ENCODE measurements at regions not wholly inside any gene's neighbourhood (a gene's known extent, or its start where the extent isn't known, plus 50 kb on each side); places are given as distances from the start of the nearest gene placed in this dataset.
"Not testable (repeated sequence)": the region's sequence is repeated elsewhere in the genome, so short reads cannot be mapped to it uniquely, and the experiment has no call there.

DNA sequence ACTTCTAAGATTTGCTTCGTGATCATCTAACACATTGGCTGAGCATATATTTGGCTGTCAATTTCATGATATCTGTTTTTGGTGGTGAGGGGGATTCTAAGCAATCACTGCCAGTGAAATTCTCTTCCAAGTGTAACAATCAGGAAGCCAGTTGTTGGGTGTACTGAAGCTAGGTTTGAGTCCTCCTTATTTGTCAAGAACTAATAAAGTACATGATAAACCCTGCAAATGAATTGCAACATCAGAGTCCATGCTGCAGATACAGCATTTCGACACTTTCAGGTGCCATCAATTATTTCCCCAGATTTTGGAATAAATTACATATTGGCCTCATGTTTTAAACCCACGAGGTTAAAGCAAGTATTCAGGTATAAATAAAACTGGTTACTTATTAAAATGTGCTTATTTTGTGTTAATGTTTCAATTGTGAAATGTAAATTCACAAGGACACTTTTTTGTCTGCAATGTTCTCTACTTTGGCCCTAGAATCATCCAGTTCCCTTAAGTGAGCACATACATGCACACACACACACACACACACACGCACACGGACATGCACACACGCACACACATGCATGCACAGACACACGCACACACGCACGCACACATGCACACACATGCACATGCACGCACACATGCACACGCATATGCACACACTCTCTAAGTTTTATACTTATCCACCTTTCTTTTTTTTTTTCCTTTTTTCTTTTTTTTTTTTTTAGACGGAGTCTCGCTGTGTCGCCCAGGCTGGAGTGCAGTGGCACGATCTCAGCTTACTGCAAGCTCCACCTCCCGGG lies 510.2 kb upstream of the KLF6 start:
- no peak for DNase-seq (ENCODE audit: low read depth)

- no peak for DNase-seq (ENCODE audit: low read depth)
Observed at GRCh38 chr10:4294271-4294670, 509.3 kb upstream of the KLF6 start.

DNA sequence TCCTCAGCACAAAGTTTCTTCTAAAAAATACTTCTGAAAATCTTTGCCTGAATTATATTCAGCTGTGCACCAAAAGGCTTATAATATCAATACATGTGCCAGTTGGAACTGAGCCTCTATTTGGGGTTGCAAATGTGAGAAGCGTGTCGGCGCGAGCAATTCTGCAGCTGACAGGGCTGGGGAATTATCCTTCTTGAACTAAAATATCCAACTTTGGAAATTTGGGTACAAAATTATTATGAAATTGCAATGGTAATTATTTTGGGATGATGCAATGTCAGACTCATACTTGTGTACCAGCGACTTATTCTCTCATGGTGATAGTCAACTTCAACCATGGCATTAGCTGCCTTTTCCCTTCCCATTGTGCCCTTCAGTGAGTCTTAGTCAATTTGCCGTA lies 507.0 kb upstream of the KLF6 start:
- DNase-seq (ENCODE audit: low read depth), result no peak

DNA sequence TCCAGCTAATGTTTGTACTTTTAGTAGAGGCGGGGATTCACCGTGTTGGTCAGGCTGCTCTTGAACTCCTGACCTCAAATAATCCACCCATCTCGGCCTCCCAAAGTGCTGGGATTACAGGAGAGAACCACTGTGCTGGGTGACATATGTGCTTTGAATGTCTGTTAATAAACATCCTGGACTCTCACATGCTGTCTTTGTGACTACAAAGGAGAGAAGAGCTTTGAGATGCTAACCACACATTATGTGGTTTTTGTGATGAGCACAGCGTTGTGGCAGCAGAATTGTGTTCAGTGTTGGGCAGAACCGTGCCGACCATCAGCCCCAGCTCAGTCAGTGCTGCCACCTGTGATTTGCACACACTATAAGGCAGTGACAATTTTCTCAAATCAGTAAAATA lies 500.1 kb upstream of the KLF6 start:
- DNase-seq (ENCODE audit: low read depth), result no peak

GRCh38 chr10:4283846-4284610 lies 499.0 kb upstream of the KLF6 start:
- no peak for DNase-seq (ENCODE audit: low read depth)

GRCh38 chr10:4282496-4282895 lies 497.5 kb upstream of the KLF6 start:
- no peak for DNase-seq (ENCODE audit: low read depth)

DNA sequence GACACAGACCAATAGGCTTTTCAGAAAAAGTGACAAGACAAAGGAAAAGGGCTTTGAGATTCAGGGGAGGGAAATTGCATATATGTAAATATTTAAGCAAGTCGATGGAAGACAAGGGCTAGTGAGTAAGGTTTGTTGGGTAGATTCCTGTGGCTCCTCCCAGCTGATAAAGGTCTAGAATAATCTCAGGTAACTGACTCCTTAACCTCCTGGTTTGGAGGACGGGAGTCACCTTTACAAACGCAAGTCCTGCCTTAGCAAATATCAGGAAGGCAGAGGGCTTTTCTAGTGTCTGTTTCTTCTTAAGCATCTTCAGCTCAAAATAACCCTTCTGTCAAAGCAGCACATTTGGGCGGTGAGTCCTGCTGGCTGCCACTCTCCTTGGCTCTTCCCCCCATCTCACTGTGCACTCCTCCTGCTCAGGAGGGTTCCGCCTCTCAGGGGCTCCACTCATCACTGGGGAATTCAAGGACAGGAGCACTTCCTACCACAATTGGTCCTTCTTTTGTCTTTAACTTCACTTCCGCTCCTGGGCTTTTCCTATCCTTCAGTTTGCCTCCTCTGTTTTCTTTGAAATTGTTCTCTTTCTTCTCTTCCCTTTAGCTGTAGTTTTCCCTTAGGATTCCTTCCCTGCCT lies 496.3 kb upstream of the KLF6 start:
- no peak for DNase-seq (ENCODE audit: low read depth)

DNA sequence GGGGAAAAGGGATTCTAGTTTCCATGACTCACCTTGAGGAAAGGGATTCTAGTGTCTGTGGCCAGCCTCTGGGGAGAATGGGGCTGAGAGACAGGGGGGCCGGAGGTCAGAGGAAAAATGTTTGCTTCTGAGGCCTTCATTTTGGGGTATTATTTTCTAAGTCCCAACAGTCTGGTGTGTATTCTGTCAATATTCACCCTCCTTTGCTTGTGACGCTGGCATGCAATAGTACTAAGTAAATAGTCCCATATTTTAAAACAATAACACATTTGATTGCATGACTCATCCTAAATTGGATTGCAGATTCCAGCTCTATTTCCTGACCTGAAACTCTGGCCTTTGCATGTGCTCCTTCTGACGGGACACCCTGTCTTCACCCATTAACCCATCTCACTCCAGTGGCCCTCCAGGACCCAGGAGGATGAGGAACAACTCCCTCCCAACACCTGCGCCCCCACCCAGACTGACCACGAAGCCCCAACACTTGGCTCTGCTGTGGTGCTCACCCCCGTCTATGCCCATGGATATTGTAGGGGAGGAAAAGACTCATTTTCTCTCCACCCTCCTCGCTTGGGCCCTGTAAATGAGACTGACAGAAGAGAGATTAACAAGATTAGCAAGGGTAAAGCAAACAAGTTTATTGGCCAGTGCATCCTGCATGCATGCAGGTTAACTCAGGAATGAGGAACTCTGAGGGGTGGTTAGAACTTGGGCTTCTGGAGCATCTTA lies 495.6 kb upstream of the KLF6 start:
- no peak for DNase-seq (ENCODE audit: low read depth)

DNA sequence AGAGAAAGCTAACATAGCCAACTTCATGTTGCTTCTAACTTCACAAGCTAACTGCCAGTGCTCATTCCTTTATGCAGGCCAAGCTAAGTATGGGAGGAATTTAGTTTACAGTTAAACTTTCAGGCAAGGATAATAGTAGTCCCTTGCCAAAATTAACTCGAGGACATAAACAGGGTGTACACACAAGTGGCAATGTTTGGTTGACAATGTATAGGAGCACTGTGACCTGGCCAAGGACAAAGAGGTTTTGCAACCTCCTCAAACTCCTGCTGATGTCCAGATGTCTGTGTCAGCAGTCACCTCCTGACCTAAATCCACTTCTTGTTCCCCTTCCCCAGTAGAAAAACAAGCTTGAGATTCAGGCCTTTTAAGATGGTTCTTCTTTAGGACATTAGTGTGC lies 494.6 kb upstream of the KLF6 start:
- DNase-seq (ENCODE audit: low read depth), result no peak

DNA sequence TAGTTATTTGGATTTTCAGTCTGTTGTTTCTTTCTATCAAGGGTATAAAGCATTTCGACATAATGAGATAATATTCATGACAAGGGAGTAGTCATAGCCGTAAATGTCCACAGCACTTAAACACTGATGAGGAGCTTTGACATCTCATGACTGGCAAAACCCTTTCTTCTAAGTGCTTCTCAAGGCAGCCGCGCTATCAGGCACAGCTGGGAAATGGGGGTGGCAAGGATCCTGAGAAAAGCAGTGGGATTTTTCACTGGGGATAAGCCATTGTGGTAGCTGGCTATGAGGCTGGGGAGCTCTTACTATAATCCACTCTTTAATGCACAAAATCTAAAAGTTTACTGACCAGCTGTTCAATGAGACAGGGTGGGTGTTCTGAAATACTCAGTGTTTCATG lies 493.2 kb upstream of the KLF6 start:
- DNase-seq (ENCODE audit: low read depth), result no peak

DNA sequence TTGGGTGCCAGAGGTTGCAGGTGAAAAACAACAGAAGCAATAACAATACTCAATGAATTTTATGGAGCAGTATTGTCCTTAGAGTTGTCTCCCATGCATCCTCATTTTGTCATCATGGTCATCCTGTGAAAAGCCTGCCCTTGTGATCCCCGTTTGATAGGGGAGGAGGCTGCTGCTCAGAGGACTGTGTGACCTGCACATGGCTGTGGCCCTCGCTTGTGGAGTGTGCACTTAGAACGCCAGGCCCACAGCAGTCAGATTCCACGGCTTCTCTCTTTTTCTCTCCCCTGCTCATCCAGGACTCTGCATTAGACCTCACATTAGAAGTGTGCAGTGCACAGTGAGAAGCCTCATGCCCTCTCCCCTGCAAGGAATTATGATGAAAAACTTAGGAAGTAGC lies 491.1 kb upstream of the KLF6 start:
- no peak for DNase-seq (ENCODE audit: low read depth)

GRCh38 chr10:4274671-4275070 lies 489.7 kb upstream of the KLF6 start:
- not testable (repeated sequence) for DNase-seq (ENCODE audit: low read depth)

DNA sequence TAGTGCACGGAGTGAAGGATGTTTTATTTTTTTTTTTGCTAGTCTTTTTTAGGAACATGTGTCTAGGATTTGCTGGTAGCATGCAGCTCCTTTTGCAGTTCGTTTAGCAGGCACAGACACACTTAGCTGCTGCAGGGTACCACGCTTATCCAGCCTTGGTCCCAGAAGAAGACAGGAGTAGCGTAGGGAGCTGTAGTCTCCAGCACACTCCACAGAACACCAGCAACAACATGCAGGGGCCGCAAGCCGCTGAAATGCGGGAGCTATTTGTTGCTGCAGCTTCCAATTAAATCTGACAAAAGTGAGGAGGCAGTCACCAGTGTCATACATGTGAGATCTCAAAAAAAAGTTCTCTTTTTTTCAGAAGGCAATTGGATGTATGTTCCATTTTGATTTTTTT lies 486.2 kb upstream of the KLF6 start:
- DNase-seq (ENCODE audit: low read depth), result no peak

DNA sequence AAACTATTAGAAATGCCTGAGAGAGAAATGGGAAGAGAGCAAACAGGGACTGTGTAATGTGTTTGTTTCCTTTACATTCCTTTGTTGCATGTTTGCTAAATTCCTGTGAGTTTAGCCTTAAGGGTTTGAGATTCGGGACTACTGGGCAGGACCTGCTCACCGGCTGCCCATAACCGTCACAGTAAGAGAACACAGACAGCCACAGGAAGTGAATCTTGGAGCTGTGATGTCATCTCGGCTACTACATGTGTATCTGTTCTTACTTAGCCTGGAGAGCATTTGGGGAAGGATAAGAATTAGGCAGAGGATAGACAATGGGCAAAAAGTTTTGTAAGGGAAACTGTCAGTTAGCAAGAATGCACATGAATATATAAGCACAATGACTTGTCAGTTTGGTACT lies 485.1 kb upstream of the KLF6 start:
- DNase-seq (ENCODE audit: low read depth), result no peak

GRCh38 chr10:4268490-4268889 lies 483.5 kb upstream of the KLF6 start:
- not testable (repeated sequence) for DNase-seq (ENCODE audit: low read depth)

DNA sequence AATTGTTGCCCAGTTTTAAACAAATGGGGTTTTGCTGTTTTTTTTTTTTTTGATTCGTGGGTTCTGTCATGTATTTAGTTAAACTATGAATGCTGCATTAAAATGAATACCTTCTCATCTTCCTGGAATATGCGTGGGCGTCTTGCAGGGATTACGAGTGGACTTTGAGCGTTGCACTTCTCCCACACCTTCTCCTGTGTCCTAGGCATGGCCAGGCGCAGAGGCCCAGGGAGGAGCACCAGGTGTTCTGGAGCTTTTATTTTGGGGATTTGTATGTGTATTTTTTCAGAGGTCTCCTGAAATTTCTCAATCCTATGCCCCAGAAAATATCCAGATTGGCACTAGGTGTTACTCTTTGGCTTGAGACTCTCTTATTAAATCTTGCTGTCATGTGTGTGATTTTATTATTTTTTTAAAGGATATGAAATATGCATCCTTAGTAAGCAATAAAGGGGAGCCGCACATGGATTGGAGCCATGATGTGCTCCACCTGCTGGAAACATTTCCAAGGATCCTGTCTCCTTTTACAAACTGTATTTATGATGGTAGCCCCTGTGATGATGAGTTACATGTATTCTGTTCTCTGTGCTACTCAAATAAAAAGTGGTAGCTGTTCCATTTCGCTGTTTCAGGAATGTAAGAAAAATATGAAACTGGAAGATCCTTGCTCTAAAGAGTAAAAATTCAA lies 482.2 kb upstream of the KLF6 start:
- no peak for DNase-seq (ENCODE audit: low read depth)

DNA sequence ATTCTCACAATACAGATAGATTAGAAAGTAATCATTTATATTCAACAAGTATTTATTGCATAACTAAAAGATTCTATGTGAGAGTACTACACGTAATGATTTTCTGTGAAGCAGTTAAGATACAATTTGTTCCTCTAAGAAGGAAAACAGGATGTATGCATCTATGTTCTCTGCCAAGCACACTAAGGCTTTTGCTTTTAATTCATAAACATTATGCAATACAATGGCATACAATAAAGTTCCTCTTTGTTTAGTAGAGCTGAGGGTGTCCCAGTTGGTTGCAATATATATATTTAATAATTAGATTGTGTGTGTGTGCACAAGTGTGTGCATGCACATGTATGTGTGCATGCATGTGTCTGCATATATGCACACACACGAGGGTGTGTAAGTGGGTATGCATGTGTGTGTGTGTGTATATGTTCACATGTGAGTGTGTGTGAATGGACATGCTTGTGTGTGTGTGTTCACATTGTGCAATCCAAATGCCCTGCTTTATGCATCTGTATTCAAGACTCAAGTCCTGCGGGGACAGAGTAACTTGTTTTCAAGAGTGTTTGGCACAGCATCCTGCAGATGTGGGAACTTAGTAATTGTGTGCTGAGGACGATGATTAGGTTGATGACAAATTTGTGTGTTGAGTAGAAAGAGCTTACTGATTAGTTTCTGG lies 481.5 kb upstream of the KLF6 start:
- no peak for DNase-seq (ENCODE audit: low read depth)

DNA sequence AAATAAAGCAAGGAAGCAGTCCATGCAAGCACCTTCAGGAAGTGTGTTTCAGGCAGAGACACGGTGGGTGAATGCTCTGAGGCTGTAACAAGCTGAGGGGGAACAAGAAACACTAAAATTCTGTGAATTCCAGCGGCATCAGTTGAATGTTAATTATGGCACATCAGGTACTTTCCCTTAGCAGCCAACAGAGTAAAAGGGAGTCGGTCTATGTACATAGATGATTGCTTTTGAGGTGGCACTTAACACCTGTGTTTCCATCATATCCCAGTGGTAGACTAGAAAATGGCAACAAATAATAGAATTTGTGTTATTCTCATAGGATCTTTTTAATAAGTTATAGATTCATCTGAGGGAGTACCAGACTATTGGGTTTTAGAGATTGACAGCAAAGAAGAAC lies 481.0 kb upstream of the KLF6 start:
- DNase-seq (ENCODE audit: low read depth), result no peak

DNA sequence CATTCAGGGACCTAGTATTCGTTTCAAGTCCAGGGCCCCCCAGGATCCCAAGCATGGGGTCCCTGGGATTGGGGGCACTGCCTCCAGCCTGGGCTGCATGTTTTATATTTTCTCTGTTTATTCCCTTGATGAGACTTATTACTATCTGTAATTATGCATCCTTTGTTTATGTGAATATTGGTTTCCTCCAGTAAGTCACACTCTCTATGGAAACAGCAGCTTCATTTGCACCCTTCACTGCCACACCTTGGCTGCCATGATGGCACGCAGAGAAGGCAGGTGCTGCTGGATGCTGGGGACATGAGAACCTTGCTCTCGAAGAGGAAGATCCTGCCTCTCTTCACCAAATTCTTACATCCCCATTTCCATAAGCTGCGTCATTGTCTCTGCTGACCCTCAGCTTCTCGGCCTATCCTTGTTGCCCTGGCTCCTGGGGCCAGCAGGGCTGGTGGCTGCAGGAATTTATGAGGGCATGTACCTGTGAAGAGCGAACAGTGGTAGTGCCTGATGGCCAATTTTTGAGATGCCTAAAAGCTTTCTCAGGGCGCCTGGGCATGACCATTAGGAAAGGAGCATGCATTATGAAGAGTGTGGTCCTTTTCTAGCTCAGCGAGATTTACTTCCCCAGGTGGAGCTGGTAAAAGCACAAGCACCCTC lies 479.3 kb upstream of the KLF6 start:
- DNase-seq (ENCODE audit: low read depth), result no peak

GRCh38 chr10:4263601-4263921 lies 478.6 kb upstream of the KLF6 start:
- no peak for DNase-seq (ENCODE audit: low read depth)

All from activated T-helper 1 cell treated with Interleukin-2 at 50 U/mL for 16 hours (primary cell).